ENCODE measurements at regions not wholly inside any gene's neighbourhood (a gene's known extent, or its start where the extent isn't known, plus 50 kb on each side); places are given as distances from the start of the nearest gene placed in this dataset.

GRCh38 chrX:131970347-131970746 lies 52.8 kb upstream of the STK26 start:
- Histone ChIP-seq H3K9me3 (no peaks in the 10 kb centered on the region), H3K4me2 (no peak overlapping the region), H3K27ac (no peak overlapping the region), H3K4me1 (no peaks in the 10 kb centered on the region), H3K4me3 (no peak overlapping the region)
- DNase-seq (ENCODE audit: low read depth in 1 of 2, low spot score in 1 of 2) (no peak), ATAC-seq (no peak), FAIRE-seq (no peak)
- TF ChIP-seq TP53 (CRISPR knock-in tag; IDR thresholded peaks at IDR 0.05) (no peak), EHMT2 (IDR thresholded peaks at IDR 0.05; ENCODE audit: low read depth) (no peak), MAX (IDR thresholded peaks at IDR 0.05) (no peak), MAFK (IDR thresholded peaks at IDR 0.05; ENCODE audit: partially characterized antibody) (no peak), BCL3 (IDR thresholded peaks at IDR 0.05) (no peak), ZSCAN20 (CRISPR knock-in tag; IDR thresholded peaks at IDR 0.05) (no peak), RAD21 (conservative IDR thresholded peaks at IDR 0.05 in 1 of 2, IDR thresholded peaks at IDR 0.05 in 1 of 2) (no peak), HOXB5 (CRISPR knock-in tag; IDR thresholded peaks at IDR 0.05) (no peak), RCOR1 (IDR thresholded peaks at IDR 0.05; ENCODE audit: low read depth, low read length) (no peak), ELK1 (IDR thresholded peaks at IDR 0.05; ENCODE audit: low read depth, low read length) (no peak), HES2 (IDR thresholded peaks at IDR 0.05) (no peak), PHF8 (IDR thresholded peaks at IDR 0.05; ENCODE audit: borderline replicate concordance, low read depth) (no peak), RARB (CRISPR knock-in tag; IDR thresholded peaks at IDR 0.05) (no peak), CTCF (IDR thresholded peaks at IDR 0.05) (no peak), ESRRA (IDR thresholded peaks at IDR 0.05; ENCODE audit: borderline replicate concordance, low read length) (no peak), CHD2 (IDR thresholded peaks at IDR 0.05; ENCODE audit: low read length, partially characterized antibody) (no peak)
- ChIA-PET POLR2A (no interaction called here), CTCF (no interaction called here)
- 0% methylated on average over 2 of the region's 2 CpGs for WGBS (ENCODE audit: missing lambda C conversion rate)

Small RNA genes in the stretch of these regions (small RNA-seq; reads per million reads assigned to genes)
- gene AL008629.1 = 0 reads per million in 6 experiments
- 0 to 0.58 (median 0) reads per million in 6 experiments for gene HDGFP1
- gene MCRIP2P1 = 0 reads per million in 6 experiments
- gene RNA5SP514 = 0 to 2.1 (median 0) reads per million in 6 experiments

Data from A549 (cell line).